Hepatocyte (in vitro differentiated cells): ENCODE measurements at regions not wholly inside any gene's neighbourhood (a gene's known extent, or its start where the extent isn't known, plus 50 kb on each side); places are given as distances from the start of the nearest gene placed in this dataset.

Source experiments
- EZH2 ChIP-seq: fragments of 200-600 bp; sonication (generic); IDR thresholded peaks from 2 replicates; pipeline ENCODE4 v1.6.1; 2016; ENCODE audit warnings: antibody characterized with exemption, mild to moderate bottlenecking, borderline replicate concordance
- EZH2phosphoT487 ChIP-seq: fragments of 200-600 bp; sonication (generic); IDR thresholded peaks from one replicate; pipeline ENCODE4 v1.6.1; 2018; ENCODE audit warnings: antibody characterized with exemption, mild to moderate bottlenecking, low read depth, moderate library complexity; ENCODE audit not compliant: unreplicated experiment, severe bottlenecking
- TF ChIP-seq, protein P1 (sequence below): fragments of 200-600 bp; sonication (generic); IDR thresholded peaks from 2 replicates; pipeline ENCODE4 v1.5.1; 2016; ENCODE audit warnings: antibody characterized with exemption, mild to moderate bottlenecking; ENCODE audit not compliant: poor library complexity

DNA sequence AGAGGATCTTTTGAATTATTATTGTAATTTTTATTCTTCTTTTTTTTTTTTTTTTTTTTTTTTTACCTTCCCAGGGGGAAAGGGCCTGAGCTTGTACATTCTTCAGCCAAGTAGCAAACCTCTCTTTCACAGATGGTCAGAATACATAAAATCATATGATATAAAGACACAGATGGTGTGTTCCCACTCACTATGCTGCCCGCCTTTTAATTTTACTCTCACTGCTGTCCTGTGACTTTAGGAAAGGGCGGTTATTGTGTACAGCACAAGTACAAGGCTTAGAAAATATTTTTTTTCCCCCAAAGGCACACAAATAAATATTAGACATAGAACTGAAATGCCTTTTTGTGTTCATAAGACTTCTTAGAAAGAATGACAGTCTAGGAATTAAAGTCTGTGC is 213.6 kb downstream of the RPS24 start:
- TF ChIP-seq, protein P1, sequence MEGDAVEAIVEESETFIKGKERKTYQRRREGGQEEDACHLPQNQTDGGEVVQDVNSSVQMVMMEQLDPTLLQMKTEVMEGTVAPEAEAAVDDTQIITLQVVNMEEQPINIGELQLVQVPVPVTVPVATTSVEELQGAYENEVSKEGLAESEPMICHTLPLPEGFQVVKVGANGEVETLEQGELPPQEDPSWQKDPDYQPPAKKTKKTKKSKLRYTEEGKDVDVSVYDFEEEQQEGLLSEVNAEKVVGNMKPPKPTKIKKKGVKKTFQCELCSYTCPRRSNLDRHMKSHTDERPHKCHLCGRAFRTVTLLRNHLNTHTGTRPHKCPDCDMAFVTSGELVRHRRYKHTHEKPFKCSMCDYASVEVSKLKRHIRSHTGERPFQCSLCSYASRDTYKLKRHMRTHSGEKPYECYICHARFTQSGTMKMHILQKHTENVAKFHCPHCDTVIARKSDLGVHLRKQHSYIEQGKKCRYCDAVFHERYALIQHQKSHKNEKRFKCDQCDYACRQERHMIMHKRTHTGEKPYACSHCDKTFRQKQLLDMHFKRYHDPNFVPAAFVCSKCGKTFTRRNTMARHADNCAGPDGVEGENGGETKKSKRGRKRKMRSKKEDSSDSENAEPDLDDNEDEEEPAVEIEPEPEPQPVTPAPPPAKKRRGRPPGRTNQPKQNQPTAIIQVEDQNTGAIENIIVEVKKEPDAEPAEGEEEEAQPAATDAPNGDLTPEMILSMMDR, result no peak
- no peak for TF ChIP-seq EZH2
- TF ChIP-seq EZH2phosphoT487, result no peak
